Parathyroid adenoma (tissue), 2 donors: ENCODE measurements at regions not wholly inside any gene's neighbourhood (a gene's known extent, or its start where the extent isn't known, plus 50 kb on each side); places are given as distances from the start of the nearest gene placed in this dataset.

Experiments used
- H2AFZ ChIP-seq: fragments of 300-600 bp; sonication (generic); one replicate; pipeline ENCODE4 v1.7.0; 2017; ENCODE audit warnings: antibody characterized with exemption, mild to moderate bottlenecking
- H3K27ac ChIP-seq: fragments of 300-600 bp; sonication (generic); one replicate; pipeline ENCODE4 v1.7.0; 2017
- H3K27me3 ChIP-seq: fragments of 300-600 bp; sonication (generic); one replicate; pipeline ENCODE4 v1.7.0; 2017; ENCODE audit warnings: low read length; ENCODE audit not compliant: control insufficient read depth, insufficient read depth
- H3K36me3 ChIP-seq: fragments of 300-600 bp; sonication (generic); one replicate; pipeline ENCODE4 v1.7.0; 2017; ENCODE audit warnings: low read length; ENCODE audit not compliant: control insufficient read depth, insufficient read depth
- H3K4me1 ChIP-seq: fragments of 300-600 bp; sonication (generic); one replicate; pipeline ENCODE4 v1.7.0; 2017; ENCODE audit warnings: control low read depth
- H3K4me2 ChIP-seq: fragments of 300-600 bp; sonication (generic); one replicate; pipeline ENCODE4 v1.7.0; 2017; ENCODE audit warnings: low read length
- H3K4me3 ChIP-seq: fragments of 300-600 bp; sonication (generic); one replicate; pipeline ENCODE4 v1.7.0; 2017; ENCODE audit warnings: low read depth, low read length
- H3K79me2 ChIP-seq: fragments of 300-600 bp; sonication (generic); one replicate; pipeline ENCODE4 v1.7.0; 2017; ENCODE audit warnings: control low read depth
- H3K9ac ChIP-seq: fragments of 300-600 bp; sonication (generic); one replicate; pipeline ENCODE4 v1.7.0; 2017; ENCODE audit warnings: mild to moderate bottlenecking
- H3K9me3 ChIP-seq: fragments of 300-600 bp; sonication (generic); one replicate; pipeline ENCODE4 v1.7.0; 2017; ENCODE audit warnings: low read length; ENCODE audit not compliant: control insufficient read depth
- CTCF ChIP-seq: fragments of 300-600 bp; sonication (generic); IDR thresholded peaks from one replicate; pipeline ENCODE4 v1.7.0; 2017; ENCODE audit warnings: antibody characterized with exemption, mild to moderate bottlenecking
- donor health status: primary hyperparathyroidism.

GRCh38 chr14:49497267-49497666 lies 88.9 kb downstream of the RPS29 start:
- Histone ChIP-seq H3K4me2 (no peak overlapping the region), H3K79me2 (no peaks in the 10 kb centered on the region), H3K27ac (no peak overlapping the region), H2AFZ (no peak overlapping the region), H3K36me3 (no peaks in the 10 kb centered on the region), H3K9me3 (no peaks in the 10 kb centered on the region), H3K9ac (no peak overlapping the region), H3K27me3 (no peaks in the 10 kb centered on the region), H3K4me1 (no peaks in the 10 kb centered on the region), H3K4me3 (no peak overlapping the region)
- TF ChIP-seq CTCF = no peak

DNA sequence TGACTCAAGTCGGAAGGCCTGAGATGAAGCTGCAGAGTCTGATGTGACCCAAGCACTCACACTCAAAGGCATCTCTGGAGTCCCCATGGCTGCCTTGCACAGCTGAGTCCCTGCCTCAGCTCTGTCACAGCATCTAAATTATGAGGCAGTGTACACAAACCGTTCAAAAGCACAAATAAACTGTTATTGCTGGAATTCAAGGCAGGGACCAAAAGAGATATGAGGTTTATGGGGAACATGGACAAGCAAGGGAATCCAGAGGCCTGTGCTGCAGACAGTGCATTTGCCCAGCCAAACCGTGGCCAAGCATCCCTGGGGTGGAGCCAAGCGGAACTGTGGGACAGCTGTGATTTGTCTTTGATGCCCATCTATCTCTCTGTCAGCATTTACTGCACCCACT lies 91.3 kb downstream of the RPS29 start:
- no peak overlapping the region for H3K4me3 ChIP-seq
- H3K36me3 ChIP-seq = no peaks in the 10 kb centered on the region
- no peak for TF ChIP-seq CTCF
- H3K9me3 ChIP-seq = no peaks in the 10 kb centered on the region
- H3K79me2 ChIP-seq = no peaks in the 10 kb centered on the region
- no peak overlapping the region for H3K9ac ChIP-seq
- no peaks in the 10 kb centered on the region for H3K27me3 ChIP-seq
- H2AFZ ChIP-seq = no peak overlapping the region
- H3K27ac ChIP-seq = no peak overlapping the region
- no peaks in the 10 kb centered on the region for H3K4me1 ChIP-seq
- no peak overlapping the region for H3K4me2 ChIP-seq

DNA sequence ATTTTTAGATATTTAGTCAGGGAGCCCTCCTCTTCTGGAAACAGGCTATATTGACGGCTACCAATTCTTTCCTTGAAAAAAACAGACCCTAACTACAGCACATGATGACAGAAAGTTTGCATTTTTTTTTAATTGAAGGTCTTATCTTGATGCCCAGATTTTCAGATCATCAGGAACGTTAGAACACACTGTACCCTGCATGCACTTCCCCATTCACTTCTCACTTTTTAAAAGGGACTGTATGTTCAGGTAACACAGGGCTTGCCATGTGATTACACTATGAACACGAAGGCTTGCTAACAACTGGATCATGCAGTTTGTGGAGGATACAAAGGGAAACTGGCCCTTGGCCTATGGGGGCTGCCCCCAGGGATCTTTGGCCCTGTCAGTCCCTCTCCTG lies 92.6 kb downstream of the RPS29 start:
- Histone ChIP-seq H3K9me3 (no peaks in the 10 kb centered on the region), H3K4me1 (no peaks in the 10 kb centered on the region), H3K27me3 (no peaks in the 10 kb centered on the region), H2AFZ (no peak overlapping the region), H3K27ac (no peak overlapping the region), H3K79me2 (no peaks in the 10 kb centered on the region), H3K4me3 (no peak overlapping the region), H3K36me3 (no peaks in the 10 kb centered on the region), H3K4me2 (no peak overlapping the region), H3K9ac (no peak overlapping the region)
- no peak for TF ChIP-seq CTCF

GRCh38 chr14:49492151-49492550 lies 94.0 kb downstream of the RPS29 start:
- Histone ChIP-seq H3K4me1 (no peaks in the 10 kb centered on the region), H3K9me3 (no peaks in the 10 kb centered on the region), H3K4me2 (no peak overlapping the region), H3K27me3 (no peaks in the 10 kb centered on the region), H3K79me2 (no peaks in the 10 kb centered on the region), H3K27ac (no peak overlapping the region), H3K4me3 (no peak overlapping the region), H3K9ac (no peak overlapping the region), H2AFZ (no peak overlapping the region), H3K36me3 (no peaks in the 10 kb centered on the region)
- TF ChIP-seq CTCF = no peak

DNA sequence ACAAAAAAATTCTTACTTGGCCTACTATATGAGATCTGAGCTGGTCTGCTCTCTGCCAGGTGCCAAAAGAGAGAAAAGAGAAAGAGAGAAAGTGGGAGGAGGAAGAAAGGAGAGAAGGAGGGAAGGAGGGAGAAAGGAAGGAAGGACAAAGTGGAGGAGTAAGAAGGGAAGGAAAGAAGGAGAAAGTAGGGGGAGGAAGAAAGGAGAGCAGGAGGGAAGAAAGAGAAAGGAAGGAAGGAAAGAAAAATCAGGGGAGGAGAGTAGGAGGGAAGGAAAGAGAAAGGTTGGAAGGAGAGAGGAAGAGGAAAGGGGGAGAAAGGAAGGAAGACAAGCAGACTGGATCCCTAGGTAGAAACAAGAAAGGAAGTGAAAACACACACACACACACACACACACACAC lies 96.8 kb downstream of the RPS29 start:
- Histone ChIP-seq H3K27me3 (no peaks in the 10 kb centered on the region), H3K4me1 (no peaks in the 10 kb centered on the region), H3K9me3 (no peaks in the 10 kb centered on the region), H3K27ac (no peak overlapping the region), H3K36me3 (no peaks in the 10 kb centered on the region), H3K4me2 (no peak overlapping the region), H3K9ac (no peak overlapping the region), H3K79me2 (no peaks in the 10 kb centered on the region), H3K4me3 (no peak overlapping the region), H2AFZ (no peak overlapping the region)
- no peak for TF ChIP-seq CTCF
